CD4-positive, CD25-positive, alpha-beta regulatory T cell (primary cell): ENCODE measurements at regions not wholly inside any gene's neighbourhood (a gene's known extent, or its start where the extent isn't known, plus 50 kb on each side); places are given as distances from the start of the nearest gene placed in this dataset.

Experiments used
- ATAC-seq, 2 donors: fragments of 150-1000 bp; cut with Tn5 transposase; one replicate each; pipeline ENCODE4 v1.10.0; 2021; ENCODE audit warnings: low read depth in 2 of 2, moderate number of reproducible peaks in 2 of 2, moderate library complexity in 1 of 2
- DNase-seq, 3 donors: peaks; one replicate each; pipeline versions ENCODE4 v3.0.0 to v3.0.0-alpha.2; 2012 to 2022; ENCODE audit warnings: mixed read lengths in 1 of 3
- H3K27ac ChIP-seq: one replicate; pipeline ENCODE4 v1.7.0; 2013; ENCODE audit warnings: mild to moderate bottlenecking, low read length; ENCODE audit not compliant: insufficient read depth, poor library complexity, severe bottlenecking
- H3K27me3 ChIP-seq: one replicate; pipeline ENCODE4 v1.7.0; 2013; ENCODE audit warnings: low read length; ENCODE audit not compliant: control insufficient read depth, insufficient read depth
- H3K36me3 ChIP-seq: one replicate; pipeline ENCODE4 v1.7.0; 2013; ENCODE audit warnings: mild to moderate bottlenecking, low read length, moderate library complexity; ENCODE audit not compliant: control insufficient read depth, insufficient read depth
- H3K4me1 ChIP-seq: 2 replicates; pipeline ENCODE4 v1.7.0; 2013; ENCODE audit warnings: mild to moderate bottlenecking, low read length; ENCODE audit not compliant: insufficient read depth, control insufficient read depth, poor library complexity, severe bottlenecking
- H3K4me3 ChIP-seq: one replicate; pipeline ENCODE4 v1.7.0; 2013; ENCODE audit warnings: low read depth, mild to moderate bottlenecking, low read length, moderate library complexity
- H3K9me3 ChIP-seq, 2 experiments: 1 replicate in 1 of 2; 2 replicates in 1 of 2; pipeline ENCODE4 v1.7.0; 2013; ENCODE audit warnings: low read length in 2 of 2, mild to moderate bottlenecking in 1 of 2, moderate library complexity in 1 of 2; ENCODE audit not compliant: control insufficient read depth in 2 of 2
- H3K27ac Mint-ChIP-seq, 3 donors: one replicate each; pipeline ENCODE4 v1.8.0; 2020 to 2022; ENCODE audit warnings: mild to moderate bottlenecking in 3 of 3, mixed read lengths in 3 of 3, moderate library complexity in 2 of 3
- H3K27me3 Mint-ChIP-seq: one replicate; pipeline ENCODE4 v1.8.0; 2022; ENCODE audit warnings: mild to moderate bottlenecking, mixed read lengths
- H3K36me3 Mint-ChIP-seq: one replicate; pipeline ENCODE4 v1.8.0; 2020; ENCODE audit warnings: mixed read lengths
- H3K4me1 Mint-ChIP-seq, 4 donors: one replicate each; pipeline ENCODE4 v1.8.0; 2020 to 2022; ENCODE audit warnings: mixed read lengths in 4 of 4, mild to moderate bottlenecking in 1 of 4
- H3K4me3 Mint-ChIP-seq, 4 donors: one replicate each; pipeline ENCODE4 v1.8.0; 2020 to 2022; ENCODE audit warnings: mild to moderate bottlenecking in 4 of 4, mixed read lengths in 4 of 4, moderate library complexity in 3 of 4
- H3K9me3 Mint-ChIP-seq, 7 donors: one replicate each; pipeline ENCODE4 v1.8.0; 2020 to 2022; ENCODE audit warnings: mixed read lengths in 7 of 7, mild to moderate bottlenecking in 3 of 7, moderate library complexity in 2 of 7

DNA sequence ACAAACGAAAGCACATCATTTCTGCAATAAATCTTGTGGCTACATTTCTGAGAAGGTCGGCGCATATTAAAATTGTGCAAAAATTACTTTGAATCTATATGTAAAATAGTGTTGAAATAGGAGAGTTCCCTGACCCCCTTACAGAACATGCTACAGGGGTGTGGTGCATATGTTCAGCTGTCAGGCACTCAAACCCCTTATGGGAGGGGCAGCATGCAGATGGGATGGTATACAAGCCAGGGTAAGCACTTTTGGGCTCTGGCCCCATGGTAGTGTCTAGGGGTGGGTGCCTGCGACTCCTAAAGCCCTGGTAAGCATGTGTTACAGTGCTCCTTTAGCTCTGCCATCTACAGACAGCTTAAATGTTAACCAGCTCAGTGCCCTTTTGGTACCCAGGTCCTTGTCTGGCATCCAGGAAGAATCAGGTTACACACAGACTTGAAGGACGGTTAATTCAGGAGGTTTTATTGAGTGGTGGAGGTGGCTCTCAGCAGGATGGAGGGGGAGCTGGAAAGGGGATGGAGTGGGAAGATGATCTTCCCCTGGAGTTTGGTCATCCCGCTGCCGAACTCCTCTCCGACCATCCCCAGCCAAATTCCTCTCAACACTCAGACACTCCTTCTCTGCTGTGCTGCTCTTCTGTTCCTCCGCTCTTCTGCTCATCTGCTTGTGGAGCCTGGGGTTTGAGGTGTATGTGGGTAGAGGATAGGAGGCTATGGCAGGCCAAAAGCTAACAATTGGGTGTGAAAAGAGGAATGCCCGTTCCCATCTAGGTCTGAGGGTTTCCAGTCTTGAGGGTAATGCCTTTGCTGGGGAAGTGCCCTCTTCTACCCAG lies 84.6 kb upstream of the RASEF start:
- H3K27ac Mint-ChIP-seq: no peak overlapping the region
- H3K27me3 Mint-ChIP-seq: peaks cover 4% of the 10 kb centered on the region
- Histone ChIP-seq H3K4me1 (no peaks in the 10 kb centered on the region), H3K36me3 (no peaks in the 10 kb centered on the region), H3K27ac (no peak overlapping the region), H3K9me3 (no peaks in the 10 kb centered on the region), H3K4me3 (no peak overlapping the region), H3K27me3 (no peaks in the 10 kb centered on the region)
- H3K4me3 Mint-ChIP-seq: no peak overlapping the region
- H3K9me3 Mint-ChIP-seq: peaks cover 0 to 6% (median 3%) of the 10 kb centered on the region in 7 donors
- no peaks in the 10 kb centered on the region for H3K4me1 Mint-ChIP-seq
- DNase-seq (no peak), ATAC-seq (no peak)
- no peaks in the 10 kb centered on the region for H3K36me3 Mint-ChIP-seq

DNA sequence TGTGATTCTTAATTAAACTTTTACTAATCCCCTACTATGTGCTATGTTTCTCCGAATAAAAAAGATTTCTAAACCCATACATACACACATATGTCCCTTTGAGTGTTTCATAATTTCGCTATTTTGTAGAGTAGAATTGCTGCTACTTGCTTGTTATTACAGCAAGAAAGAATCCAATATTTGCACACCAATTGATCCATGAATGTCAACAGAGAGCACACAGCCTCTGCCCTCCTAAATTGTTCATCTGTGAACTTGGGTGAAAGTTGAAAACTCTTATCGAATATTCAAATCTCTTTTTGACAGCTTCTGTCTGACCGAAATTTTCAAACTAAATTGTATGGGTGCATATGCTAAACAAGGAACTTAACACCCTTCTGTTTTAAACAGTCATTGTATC lies 83.4 kb upstream of the RASEF start:
- no peaks in the 10 kb centered on the region for H3K27me3 Mint-ChIP-seq
- Histone ChIP-seq H3K4me3 (no peak overlapping the region), H3K9me3 (no peaks in the 10 kb centered on the region), H3K27ac (no peak overlapping the region), H3K36me3 (no peaks in the 10 kb centered on the region), H3K27me3 (no peaks in the 10 kb centered on the region), H3K4me1 (no peaks in the 10 kb centered on the region)
- no peak overlapping the region for H3K4me3 Mint-ChIP-seq
- H3K27ac Mint-ChIP-seq: no peak overlapping the region
- no peaks in the 10 kb centered on the region for H3K36me3 Mint-ChIP-seq
- ATAC-seq: no peak
- no peak for DNase-seq
- no peaks in the 10 kb centered on the region for H3K4me1 Mint-ChIP-seq
- H3K9me3 Mint-ChIP-seq: peaks cover 0 to 6% (median 2%) of the 10 kb centered on the region in 7 donors

DNA sequence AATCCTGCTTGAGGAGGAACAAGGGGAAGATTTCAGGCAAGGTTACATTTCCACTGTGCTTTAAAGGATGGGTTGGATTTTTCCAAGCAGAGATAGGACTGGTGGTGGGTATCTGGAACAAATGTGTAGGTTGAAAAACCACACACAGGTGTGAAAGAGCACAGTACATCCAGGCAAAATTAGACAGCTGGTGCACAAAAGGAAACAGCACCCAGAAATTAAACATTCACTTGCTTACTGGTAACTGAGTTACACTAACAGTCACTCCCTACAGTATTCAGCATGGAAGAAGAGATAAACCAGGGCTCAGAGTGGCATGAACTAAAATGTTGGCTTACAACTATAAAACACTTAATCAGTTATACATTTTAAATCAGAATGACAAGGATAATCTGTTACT lies 81.5 kb upstream of the RASEF start:
- H3K4me1 Mint-ChIP-seq: no peaks in the 10 kb centered on the region
- Histone ChIP-seq H3K4me3 (no peak overlapping the region), H3K9me3 (no peaks in the 10 kb centered on the region), H3K27ac (no peak overlapping the region), H3K4me1 (no peaks in the 10 kb centered on the region), H3K36me3 (no peaks in the 10 kb centered on the region), H3K27me3 (no peaks in the 10 kb centered on the region)
- DNase-seq (no peak), ATAC-seq (no peak)
- peaks cover 0 to 6% (median 2%) of the 10 kb centered on the region in 7 donors for H3K9me3 Mint-ChIP-seq
- H3K27me3 Mint-ChIP-seq: no peaks in the 10 kb centered on the region
- no peak overlapping the region for H3K27ac Mint-ChIP-seq
- no peak overlapping the region for H3K4me3 Mint-ChIP-seq
- no peaks in the 10 kb centered on the region for H3K36me3 Mint-ChIP-seq

DNA sequence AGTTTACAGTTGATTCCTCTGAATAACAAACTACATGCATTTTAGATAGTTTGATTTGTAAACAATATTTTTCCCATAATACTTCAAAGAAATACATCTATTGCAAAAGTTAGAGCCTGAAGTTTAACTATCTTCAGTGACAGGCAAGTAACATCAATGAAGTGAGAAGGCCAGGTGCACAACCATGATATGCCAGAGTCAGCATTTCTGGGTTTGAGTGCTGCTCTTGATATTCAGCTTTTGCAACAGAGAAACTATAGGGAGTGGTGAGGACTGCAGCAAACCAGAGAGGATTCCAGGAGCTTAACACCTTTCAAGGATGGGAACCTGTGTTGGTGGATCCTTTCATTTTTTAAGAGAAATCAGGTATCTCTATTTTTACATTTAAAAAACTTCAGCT lies 79.4 kb upstream of the RASEF start:
- H3K27ac ChIP-seq: no peak overlapping the region
- H3K27me3 ChIP-seq: no peaks in the 10 kb centered on the region
- Mint-ChIP-seq H3K4me3 (no peak overlapping the region), H3K4me1 (no peaks in the 10 kb centered on the region), H3K36me3 (no peaks in the 10 kb centered on the region), H3K27ac (no peak overlapping the region), H3K9me3 (peaks cover 0 to 2% (median 0%) of the 10 kb centered on the region in 7 donors), H3K27me3 (no peaks in the 10 kb centered on the region)
- DNase-seq (no peak), ATAC-seq (no peak)
- no peaks in the 10 kb centered on the region for H3K9me3 ChIP-seq
- H3K4me1 ChIP-seq: no peaks in the 10 kb centered on the region
- no peak overlapping the region for H3K4me3 ChIP-seq
- no peaks in the 10 kb centered on the region for H3K36me3 ChIP-seq

DNA sequence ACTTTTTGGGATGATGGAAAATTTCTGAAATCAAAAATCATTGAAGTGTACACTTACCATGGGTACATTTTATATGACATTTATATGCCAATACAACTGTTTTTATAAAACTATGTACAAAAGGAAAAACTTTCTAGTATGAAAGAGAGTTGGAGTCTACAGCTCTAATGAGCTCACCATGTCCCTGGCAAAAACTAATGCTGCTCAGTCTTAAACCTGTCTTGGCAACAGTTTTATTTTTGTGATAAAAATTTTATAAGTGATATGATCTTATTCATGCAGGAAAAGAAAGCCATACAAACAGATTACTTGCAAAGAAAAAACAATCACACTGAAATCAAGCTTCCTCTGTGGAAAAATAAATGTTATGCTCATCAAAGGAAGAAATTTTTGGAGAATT lies 78.9 kb upstream of the RASEF start:
- ATAC-seq (no peak), DNase-seq (no peak)
- no peak overlapping the region for H3K4me3 Mint-ChIP-seq
- H3K4me3 ChIP-seq: no peak overlapping the region
- H3K9me3 Mint-ChIP-seq: peaks cover 0 to 2% (median 0%) of the 10 kb centered on the region in 7 donors
- no peak overlapping the region for H3K27ac Mint-ChIP-seq
- H3K27me3 Mint-ChIP-seq: no peaks in the 10 kb centered on the region
- H3K36me3 Mint-ChIP-seq: no peaks in the 10 kb centered on the region
- H3K36me3 ChIP-seq: no peaks in the 10 kb centered on the region
- no peak overlapping the region for H3K27ac ChIP-seq
- no peaks in the 10 kb centered on the region for H3K9me3 ChIP-seq
- H3K4me1 Mint-ChIP-seq: no peaks in the 10 kb centered on the region
- no peaks in the 10 kb centered on the region for H3K27me3 ChIP-seq
- H3K4me1 ChIP-seq: no peaks in the 10 kb centered on the region

DNA sequence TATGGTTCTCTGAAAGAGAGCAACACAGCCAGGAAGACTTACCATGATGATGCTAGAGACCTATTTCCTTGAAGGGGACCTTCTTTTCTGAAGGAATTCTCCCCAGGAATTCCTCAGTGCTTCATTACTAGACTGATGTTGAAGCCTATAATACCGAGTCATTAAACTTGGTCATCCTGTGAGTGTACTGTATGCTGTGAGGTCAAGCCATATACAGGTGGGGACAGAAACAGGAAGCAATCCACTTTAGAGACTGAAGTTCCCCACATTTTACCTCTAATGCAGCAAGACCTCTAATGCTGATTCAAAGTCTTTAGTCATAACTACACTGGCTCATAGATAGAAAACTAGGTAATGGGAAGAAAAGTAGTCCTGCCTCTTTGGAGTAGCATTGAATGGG lies 77.1 kb upstream of the RASEF start:
- H3K9me3 ChIP-seq: no peaks in the 10 kb centered on the region
- Mint-ChIP-seq H3K4me1 (no peaks in the 10 kb centered on the region), H3K4me3 (no peak overlapping the region), H3K36me3 (no peaks in the 10 kb centered on the region), H3K9me3 (peaks cover 0 to 2% (median 0%) of the 10 kb centered on the region in 7 donors), H3K27me3 (no peaks in the 10 kb centered on the region), H3K27ac (no peak overlapping the region)
- no peaks in the 10 kb centered on the region for H3K36me3 ChIP-seq
- H3K27ac ChIP-seq: no peak overlapping the region
- no peaks in the 10 kb centered on the region for H3K27me3 ChIP-seq
- no peak for ATAC-seq
- H3K4me3 ChIP-seq: no peak overlapping the region
- no peaks in the 10 kb centered on the region for H3K4me1 ChIP-seq
- no peak for DNase-seq

DNA sequence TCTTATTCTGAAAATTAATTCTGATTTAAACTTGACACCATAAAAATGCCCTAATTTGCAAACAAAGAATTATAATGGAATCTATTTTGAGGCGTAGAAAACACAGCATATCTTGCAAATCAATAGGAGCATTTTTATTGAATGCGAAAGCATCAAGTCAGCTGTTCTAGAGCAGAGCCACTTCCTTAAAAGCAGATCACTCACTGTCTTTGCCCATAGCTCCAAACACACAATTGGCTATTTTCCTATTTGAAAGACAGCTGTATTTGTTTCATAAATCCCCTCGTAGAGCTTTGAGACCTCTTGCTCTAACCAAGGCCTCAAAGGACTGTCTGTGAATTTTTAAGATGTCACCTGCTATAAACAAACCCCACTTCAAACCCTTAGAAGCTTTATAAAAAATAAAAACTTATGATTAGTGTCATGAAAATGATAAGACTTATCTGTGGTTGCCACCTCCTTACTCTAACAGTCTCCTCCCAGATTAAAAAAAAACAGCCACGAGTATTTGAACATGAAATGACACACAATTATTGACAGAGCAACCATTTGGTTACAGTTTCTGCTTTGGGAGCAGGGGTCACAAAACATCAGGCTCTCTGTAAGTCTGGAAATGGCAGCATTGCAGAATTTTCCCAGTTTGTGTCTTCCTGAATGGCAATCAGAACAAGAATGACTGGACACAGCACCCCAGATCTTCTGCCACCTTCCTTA lies 75.6 kb upstream of the RASEF start:
- DNase-seq (no peak), ATAC-seq (no peak)
- Histone ChIP-seq H3K4me1 (no peaks in the 10 kb centered on the region), H3K4me3 (no peak overlapping the region), H3K9me3 (no peaks in the 10 kb centered on the region), H3K36me3 (no peaks in the 10 kb centered on the region), H3K27me3 (no peaks in the 10 kb centered on the region), H3K27ac (no peak overlapping the region)
- Mint-ChIP-seq H3K4me3 (no peak overlapping the region), H3K9me3 (peaks cover 0 to 2% (median 0%) of the 10 kb centered on the region in 7 donors), H3K27me3 (no peaks in the 10 kb centered on the region), H3K4me1 (no peaks in the 10 kb centered on the region), H3K27ac (no peak overlapping the region), H3K36me3 (no peaks in the 10 kb centered on the region)

DNA sequence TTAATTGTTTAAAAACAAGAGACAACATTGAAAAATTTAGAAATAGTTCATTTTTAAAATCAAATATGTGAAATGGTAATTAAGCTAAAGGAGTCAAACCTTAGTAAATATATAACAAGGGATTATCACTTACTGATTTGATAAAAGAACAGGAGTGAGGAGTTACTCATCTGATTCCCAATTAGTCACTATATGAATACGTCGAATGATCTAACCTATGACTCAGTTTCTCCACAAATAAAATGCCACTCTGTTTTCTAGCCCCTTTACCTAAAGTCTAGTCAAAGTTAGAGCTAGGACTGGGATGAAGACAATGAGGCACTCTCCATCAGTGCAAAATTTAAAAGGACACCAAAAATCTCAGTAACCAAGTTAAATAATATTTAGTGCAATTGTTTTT lies 70.4 kb upstream of the RASEF start:
- ATAC-seq: no peak
- H3K9me3 Mint-ChIP-seq: peaks cover 0 to 5% (median 0%) of the 10 kb centered on the region in 7 donors
- H3K4me1 Mint-ChIP-seq: no peaks in the 10 kb centered on the region
- H3K4me3 ChIP-seq: no peak overlapping the region
- no peak overlapping the region for H3K27ac Mint-ChIP-seq
- H3K4me1 ChIP-seq: no peaks in the 10 kb centered on the region
- H3K4me3 Mint-ChIP-seq: no peak overlapping the region
- H3K27me3 ChIP-seq: no peaks in the 10 kb centered on the region
- no peaks in the 10 kb centered on the region for H3K36me3 Mint-ChIP-seq
- no peaks in the 10 kb centered on the region for H3K9me3 ChIP-seq
- no peak overlapping the region for H3K27ac ChIP-seq
- H3K36me3 ChIP-seq: no peaks in the 10 kb centered on the region
- no peak for DNase-seq
- no peaks in the 10 kb centered on the region for H3K27me3 Mint-ChIP-seq
